GM13976 (cell line): ENCODE measurements at regions not wholly inside any gene's neighbourhood (a gene's known extent, or its start where the extent isn't known, plus 50 kb on each side); places are given as distances from the start of the nearest gene placed in this dataset.

Source experiments
- DNase-seq: peaks from one replicate; pipeline ENCODE4 v3.0.0; 2012; ENCODE audit warnings: low spot score
- in situ Hi-C: fragments of 300-500 bp; cut with MboI; formaldehyde crosslinking; loops from one replicate; pipeline ENCODE4 v1.12.0; 2022; ENCODE audit warnings: low sequenced_read_pairs, mixed read lengths, inconsistent platforms; ENCODE audit not compliant: unreplicated experiment
- TF ChIP-seq, protein P1 (sequence below): IDR thresholded peaks from 2 replicates; pipeline ENCODE4 v1.5.1; 2012; ENCODE audit warnings: borderline replicate concordance, mild to moderate bottlenecking; ENCODE audit not compliant: insufficient read depth; ENCODE audit errors: extremely low read depth, missing control alignments, control extremely low read depth

DNA sequence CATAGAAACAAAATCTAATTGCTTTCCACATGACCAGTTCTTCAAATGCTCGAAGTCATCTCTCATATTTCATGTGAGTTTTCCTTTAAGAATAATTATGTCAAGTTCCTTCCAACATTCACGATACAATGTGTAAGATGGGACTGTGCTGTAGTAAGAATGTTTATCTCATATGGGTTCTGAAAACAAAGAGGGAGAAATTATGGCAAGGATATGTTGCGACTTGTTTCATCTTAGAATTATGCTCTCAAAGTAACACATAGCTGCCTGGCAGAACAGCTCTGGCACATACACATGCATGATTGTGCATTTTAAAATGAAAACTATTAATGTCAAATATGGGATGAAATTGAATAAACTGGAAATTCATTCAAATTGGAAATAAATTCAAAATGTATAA is 314.8 kb upstream of the ACVR2A start:
- no peak for DNase-seq
- TF ChIP-seq, protein P1, sequence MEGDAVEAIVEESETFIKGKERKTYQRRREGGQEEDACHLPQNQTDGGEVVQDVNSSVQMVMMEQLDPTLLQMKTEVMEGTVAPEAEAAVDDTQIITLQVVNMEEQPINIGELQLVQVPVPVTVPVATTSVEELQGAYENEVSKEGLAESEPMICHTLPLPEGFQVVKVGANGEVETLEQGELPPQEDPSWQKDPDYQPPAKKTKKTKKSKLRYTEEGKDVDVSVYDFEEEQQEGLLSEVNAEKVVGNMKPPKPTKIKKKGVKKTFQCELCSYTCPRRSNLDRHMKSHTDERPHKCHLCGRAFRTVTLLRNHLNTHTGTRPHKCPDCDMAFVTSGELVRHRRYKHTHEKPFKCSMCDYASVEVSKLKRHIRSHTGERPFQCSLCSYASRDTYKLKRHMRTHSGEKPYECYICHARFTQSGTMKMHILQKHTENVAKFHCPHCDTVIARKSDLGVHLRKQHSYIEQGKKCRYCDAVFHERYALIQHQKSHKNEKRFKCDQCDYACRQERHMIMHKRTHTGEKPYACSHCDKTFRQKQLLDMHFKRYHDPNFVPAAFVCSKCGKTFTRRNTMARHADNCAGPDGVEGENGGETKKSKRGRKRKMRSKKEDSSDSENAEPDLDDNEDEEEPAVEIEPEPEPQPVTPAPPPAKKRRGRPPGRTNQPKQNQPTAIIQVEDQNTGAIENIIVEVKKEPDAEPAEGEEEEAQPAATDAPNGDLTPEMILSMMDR: no peak
- in situ Hi-C loops: no loop called here

- DNase-seq: no peak
- TF ChIP-seq, protein P1: no peak
- in situ Hi-C loops: no loop called here
Observed at GRCh38 chr2:147525819-147526489, 318.9 kb upstream of the ACVR2A start.

DNA sequence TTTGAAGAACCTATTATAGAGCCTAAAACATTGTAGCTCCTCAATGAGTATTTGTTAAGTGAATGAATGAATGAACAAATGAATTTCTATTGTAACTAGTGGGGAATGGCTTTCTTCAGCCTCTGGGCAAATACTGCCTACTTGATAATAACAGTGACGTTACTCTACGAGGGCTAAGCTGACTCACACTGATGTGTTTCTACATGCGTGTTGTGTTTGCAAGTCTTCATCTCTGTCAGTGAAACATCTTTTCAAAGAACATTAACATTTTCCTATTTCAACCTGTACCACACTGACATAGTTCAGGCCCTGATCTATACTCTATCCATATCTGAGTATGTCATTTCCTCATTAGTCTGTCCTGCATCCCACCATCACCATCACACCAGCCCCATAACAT is 319.9 kb upstream of the ACVR2A start:
- in situ Hi-C loops: no loop called here
- no peak for DNase-seq
- TF ChIP-seq, protein P1: no peak

GRCh38 chr2:147523415-147523814 is 321.4 kb upstream of the ACVR2A start:
- DNase-seq: no peak
- in situ Hi-C loops: no loop called here
- TF ChIP-seq, protein P1: no peak

DNA sequence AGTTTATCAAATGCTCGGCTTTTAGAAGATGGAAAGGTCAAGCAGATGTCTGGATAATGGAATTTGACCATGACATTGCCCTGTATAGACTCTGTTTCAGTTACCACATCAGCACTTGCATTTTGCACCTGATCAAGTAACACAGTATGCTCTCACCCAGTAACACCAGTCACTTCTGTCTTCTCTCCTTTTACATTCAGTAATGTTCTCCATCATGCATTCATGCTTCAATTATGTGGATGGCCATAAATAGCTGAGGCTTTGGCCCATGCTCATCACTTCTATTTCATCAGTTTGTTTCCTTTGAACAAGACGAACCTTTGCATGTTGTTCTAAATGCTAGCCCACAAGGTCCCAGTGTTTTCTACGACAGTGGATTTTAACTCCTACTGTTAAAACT is 322.9 kb upstream of the ACVR2A start:
- TF ChIP-seq, protein P1: no peak
- no peak for DNase-seq
- in situ Hi-C loops: no loop called here

DNA sequence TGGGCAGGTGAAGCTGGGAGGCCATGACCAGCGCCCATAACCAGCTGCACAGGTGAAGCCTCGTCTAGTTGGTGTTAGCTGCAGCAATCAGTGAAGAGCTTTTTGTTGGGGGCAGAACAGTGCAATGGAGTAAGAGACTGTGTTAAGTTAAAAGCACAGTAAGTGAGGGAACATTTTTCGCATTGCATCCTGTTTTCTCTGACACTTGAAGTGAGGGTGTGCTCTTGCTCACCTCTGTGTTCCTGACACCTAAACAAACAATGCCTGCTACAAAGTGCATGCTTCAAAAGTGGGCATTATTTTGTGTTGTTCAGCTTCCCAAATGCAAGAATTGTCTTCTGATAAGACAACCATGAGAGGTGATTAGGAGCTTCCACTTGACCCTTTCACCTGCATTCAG is 324.0 kb upstream of the ACVR2A start:
- in situ Hi-C loops: no loop called here
- TF ChIP-seq, protein P1: no peak
- DNase-seq: no peak
